NT2/D1 (cell line): ENCODE measurements at regions not wholly inside any gene's neighbourhood (a gene's known extent, or its start where the extent isn't known, plus 50 kb on each side); places are given as distances from the start of the nearest gene placed in this dataset.

Experiments
- DNase-seq: peaks from one replicate; pipeline ENCODE4 v3.0.0-alpha.2; 2011; ENCODE audit warnings: low read depth, low spot score
- H3K27me3 ChIP-seq: 2 replicates; pipeline ENCODE4 v1.6.0; 2011; ENCODE audit warnings: mild to moderate bottlenecking; ENCODE audit not compliant: insufficient read length, insufficient read depth
- H3K36me3 ChIP-seq: 2 replicates; pipeline ENCODE4 v1.6.1; 2011; ENCODE audit warnings: mild to moderate bottlenecking, low read length, mixed read lengths; ENCODE audit not compliant: insufficient read depth, insufficient read length
- H3K4me1 ChIP-seq: 2 replicates; pipeline ENCODE4 v1.5.1; 2011; ENCODE audit not compliant: insufficient read depth, insufficient read length
- H3K4me3 ChIP-seq: 2 replicates; pipeline ENCODE4 v1.5.1; 2011; ENCODE audit warnings: low read depth; ENCODE audit not compliant: insufficient read length
- H3K9ac ChIP-seq: 2 replicates; pipeline ENCODE4 v1.6.0; 2011; ENCODE audit warnings: low read depth; ENCODE audit not compliant: insufficient read length
- H3K9me3 ChIP-seq: 2 replicates; pipeline ENCODE4 v1.5.1; 2011; ENCODE audit warnings: mild to moderate bottlenecking, low read length; ENCODE audit not compliant: insufficient read depth
- SUZ12 ChIP-seq: IDR thresholded peaks from 2 replicates; pipeline ENCODE4 v1.6.1; 2011; ENCODE audit not compliant: insufficient read length, insufficient read depth; ENCODE audit errors: extremely low read depth
- YY1 ChIP-seq: IDR thresholded peaks from 2 replicates; pipeline ENCODE4 v1.6.1; 2011; ENCODE audit not compliant: insufficient read length, insufficient read depth
- ZNF274 ChIP-seq: IDR thresholded peaks from 2 replicates; pipeline ENCODE4 v1.6.1; 2011; ENCODE audit warnings: mild to moderate bottlenecking, low read depth, low read length

DNA sequence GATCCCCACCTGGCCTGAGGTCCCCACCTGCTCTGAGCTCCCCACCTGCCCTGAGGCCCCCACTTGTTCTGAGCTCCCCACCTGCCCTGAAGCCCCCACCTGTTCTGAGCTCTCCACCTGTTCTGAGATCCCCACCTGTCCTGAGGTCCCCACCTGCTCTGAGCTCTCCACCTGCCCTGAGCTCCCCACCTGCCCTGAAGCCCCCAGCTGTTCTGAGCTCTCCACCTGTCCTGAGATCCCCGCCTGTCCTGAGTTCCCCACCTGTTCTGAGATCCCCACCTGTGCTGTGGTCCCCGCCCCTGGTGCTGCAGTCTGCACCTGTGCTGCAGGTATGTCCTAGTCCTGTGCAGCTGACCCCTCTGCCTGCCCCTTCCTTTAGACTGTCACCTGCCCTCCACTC is 561.6 kb downstream of the TCERG1L start:
- H3K27me3 ChIP-seq: no peaks in the 10 kb centered on the region
- TF ChIP-seq SUZ12 (no peak), YY1 (no peak), ZNF274 (no peak)
- DNase-seq: no peak
- no peaks in the 10 kb centered on the region for H3K9me3 ChIP-seq
- H3K36me3 ChIP-seq: no peaks in the 10 kb centered on the region
- no peak overlapping the region for H3K9ac ChIP-seq
- peaks cover 2% of the 10 kb centered on the region for H3K4me1 ChIP-seq
- H3K4me3 ChIP-seq: no peak overlapping the region

- TF ChIP-seq ZNF274 (no peak), YY1 (no peak), SUZ12 (no peak)
Observed at GRCh38 chr10:130750441-130750840, 561.1 kb downstream of the TCERG1L start.

GRCh38 chr10:130751106-130751840 is 560.2 kb downstream of the TCERG1L start:
- Histone ChIP-seq H3K36me3 (no peaks in the 10 kb centered on the region), H3K4me1 (peaks cover 1% of the 10 kb centered on the region), H3K4me3 (no peak overlapping the region), H3K9me3 (no peaks in the 10 kb centered on the region), H3K9ac (no peak overlapping the region), H3K27me3 (no peaks in the 10 kb centered on the region)
- no peak for DNase-seq
- TF ChIP-seq ZNF274 (no peak), YY1 (no peak), SUZ12 (no peak)

More at GRCh38 chr10:130750441-130750840, 561.1 kb downstream of the TCERG1L start:
- DNase-seq: no peak
- Histone ChIP-seq H3K27me3 (no peaks in the 10 kb centered on the region), H3K36me3 (no peaks in the 10 kb centered on the region), H3K9me3 (no peaks in the 10 kb centered on the region), H3K9ac (no peak overlapping the region), H3K4me1 (peaks cover 2% of the 10 kb centered on the region), H3K4me3 (no peak overlapping the region)

DNA sequence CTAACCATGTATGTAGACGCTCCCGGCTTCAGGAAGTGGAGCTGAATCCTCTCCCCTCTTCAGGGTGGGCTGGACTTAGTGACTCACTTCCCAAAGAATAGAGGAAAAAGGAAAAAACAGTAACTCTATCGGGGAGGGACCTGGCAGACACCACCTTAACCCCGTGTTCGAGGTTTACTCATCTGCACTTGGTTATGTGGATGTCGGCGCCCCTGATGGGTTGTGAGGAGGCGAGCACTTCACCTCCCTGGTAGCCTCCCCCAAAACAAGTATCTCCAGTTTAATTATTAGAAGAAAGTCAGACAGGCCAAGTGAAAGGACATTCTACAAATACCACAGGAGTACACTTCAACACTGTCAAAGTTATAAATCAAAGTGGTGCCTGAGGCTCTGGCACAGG is 559.7 kb downstream of the TCERG1L start:
- no peak overlapping the region for H3K9ac ChIP-seq
- DNase-seq: no peak
- TF ChIP-seq ZNF274: no peak
- no peak for TF ChIP-seq SUZ12
- no peak for TF ChIP-seq YY1
- H3K36me3 ChIP-seq: no peaks in the 10 kb centered on the region
- no peaks in the 10 kb centered on the region for H3K4me1 ChIP-seq
- no peak overlapping the region for H3K4me3 ChIP-seq
- no peaks in the 10 kb centered on the region for H3K9me3 ChIP-seq
- H3K27me3 ChIP-seq: no peaks in the 10 kb centered on the region

GRCh38 chr10:130756651-130757050 is 554.9 kb downstream of the TCERG1L start:
- TF ChIP-seq SUZ12: no peak
- TF ChIP-seq ZNF274: no peak
- no peak for TF ChIP-seq YY1
- no peak for DNase-seq
- H3K9ac ChIP-seq: no peak overlapping the region
- H3K9me3 ChIP-seq: no peaks in the 10 kb centered on the region
- no peaks in the 10 kb centered on the region for H3K36me3 ChIP-seq
- H3K4me1 ChIP-seq: no peaks in the 10 kb centered on the region
- no peaks in the 10 kb centered on the region for H3K27me3 ChIP-seq
- H3K4me3 ChIP-seq: no peak overlapping the region

DNA sequence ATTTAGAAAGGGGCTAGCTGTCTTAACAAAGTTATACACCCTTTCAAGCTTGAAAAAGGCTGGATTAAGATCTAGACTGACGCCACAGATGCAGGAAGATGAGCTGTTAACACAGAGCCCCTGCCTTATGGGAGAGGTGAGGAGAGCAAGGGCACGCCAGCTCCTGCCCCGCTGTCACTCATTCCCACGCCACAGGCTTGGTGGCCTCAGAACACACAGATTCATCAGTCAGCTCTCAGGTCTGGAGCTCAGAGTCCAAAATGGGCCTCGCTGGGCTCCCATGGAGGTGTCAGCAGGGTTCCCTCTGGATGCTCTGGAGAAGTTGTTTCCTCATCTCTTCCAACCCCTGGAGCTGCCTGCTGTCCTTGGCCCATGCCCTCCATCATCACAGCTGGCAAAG is 554.2 kb downstream of the TCERG1L start:
- no peak for DNase-seq
- H3K27me3 ChIP-seq: no peaks in the 10 kb centered on the region
- no peak overlapping the region for H3K9ac ChIP-seq
- H3K4me3 ChIP-seq: no peak overlapping the region
- H3K4me1 ChIP-seq: no peaks in the 10 kb centered on the region
- H3K36me3 ChIP-seq: no peaks in the 10 kb centered on the region
- no peak for TF ChIP-seq ZNF274
- TF ChIP-seq SUZ12: no peak
- TF ChIP-seq YY1: no peak
- H3K9me3 ChIP-seq: no peaks in the 10 kb centered on the region

DNA sequence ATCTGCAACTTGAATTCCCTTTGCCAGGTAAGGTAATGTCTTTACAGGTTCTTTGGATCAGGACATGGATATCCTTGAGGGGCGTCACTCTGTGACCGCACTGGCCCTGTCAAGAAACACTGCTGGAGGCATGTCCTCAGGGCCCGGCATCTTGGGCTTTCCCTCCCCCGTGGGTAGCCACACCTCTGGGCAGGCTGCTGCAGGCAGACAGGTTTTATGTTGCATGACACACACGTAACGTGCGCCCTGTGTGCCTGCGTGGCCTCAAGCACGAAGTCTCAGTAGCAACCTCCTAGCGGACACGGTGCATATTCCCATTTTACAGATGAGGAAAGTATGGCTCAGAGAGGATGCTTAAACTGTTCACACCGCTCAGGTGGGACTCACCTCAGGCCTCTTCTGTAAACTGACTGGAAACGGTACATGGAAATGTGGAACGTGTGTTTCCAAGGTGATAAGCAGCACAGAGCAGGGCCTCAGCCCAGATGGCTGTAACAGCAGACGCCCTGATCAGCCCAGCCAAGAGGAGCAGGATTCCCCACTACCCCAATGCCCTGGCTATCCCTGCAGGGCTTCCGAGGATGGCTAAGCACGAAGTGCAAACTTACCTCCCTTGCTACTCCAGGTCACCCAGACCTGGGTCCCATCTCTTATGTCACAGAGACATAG is 553.6 kb downstream of the TCERG1L start:
- Histone ChIP-seq H3K4me1 (no peaks in the 10 kb centered on the region), H3K9me3 (no peaks in the 10 kb centered on the region), H3K4me3 (no peak overlapping the region), H3K27me3 (no peaks in the 10 kb centered on the region), H3K9ac (no peak overlapping the region), H3K36me3 (no peaks in the 10 kb centered on the region)
- no peak for TF ChIP-seq YY1
- TF ChIP-seq ZNF274: no peak
- TF ChIP-seq SUZ12: no peak
- no peak for DNase-seq
